Right renal cortex interstitium (tissue), 3 donors: ENCODE measurements at regions not wholly inside any gene's neighbourhood (a gene's known extent, or its start where the extent isn't known, plus 50 kb on each side); places are given as distances from the start of the nearest gene placed in this dataset.

Experiments used
- DNase-seq, 3 donors: peaks; one replicate each; pipeline ENCODE4 v3.0.0-alpha.2; 2013; ENCODE audit warnings: low read depth in 3 of 3, low spot score in 2 of 3

DNA sequence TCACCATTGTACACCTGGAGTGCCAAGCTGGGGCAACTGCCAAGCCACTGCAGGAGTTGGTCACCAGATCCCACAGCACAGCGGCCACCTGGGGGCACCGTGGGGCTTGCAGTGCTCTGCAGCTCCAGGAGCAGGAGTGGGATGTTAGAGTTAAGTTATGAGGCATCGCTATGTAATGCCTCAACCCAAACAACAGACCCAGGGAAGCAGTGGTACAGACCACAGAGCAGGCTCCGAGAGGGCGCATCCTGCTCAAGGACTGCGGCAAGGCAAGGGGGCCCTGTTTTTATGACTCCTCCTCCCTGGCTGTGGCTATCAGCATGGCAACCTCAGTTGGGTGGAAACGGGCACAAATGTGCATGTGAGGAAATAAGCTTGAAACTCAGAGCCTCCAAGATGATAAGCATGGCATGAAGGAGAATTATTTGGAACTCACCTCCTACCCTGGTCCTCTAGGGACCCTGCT is 63.1 kb downstream of the ARL6IP4 start:
- peak in 1 of 3 donors; percentile 33 for DNase-seq

DNA sequence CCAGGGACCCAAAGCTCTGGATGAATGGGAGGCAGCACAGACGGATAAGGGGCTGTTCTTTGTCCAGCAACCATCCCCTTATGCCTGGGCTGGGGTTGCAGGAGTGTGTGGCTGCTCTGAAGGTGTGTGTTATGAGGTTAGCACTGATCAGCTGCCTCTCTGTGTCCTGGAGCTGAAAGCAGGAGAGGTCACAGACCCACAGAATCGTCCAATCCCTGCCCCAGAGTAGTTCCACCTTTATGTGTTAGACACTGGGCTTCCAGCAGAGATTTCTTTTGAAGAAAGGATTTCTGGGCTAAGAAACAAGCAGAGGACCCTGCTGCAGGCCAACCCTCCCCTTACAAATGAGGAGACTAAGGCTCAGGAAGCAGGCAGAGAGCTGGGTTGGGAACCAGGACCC is 62.4 kb downstream of the ARL6IP4 start:
- DNase-seq: no peak

DNA sequence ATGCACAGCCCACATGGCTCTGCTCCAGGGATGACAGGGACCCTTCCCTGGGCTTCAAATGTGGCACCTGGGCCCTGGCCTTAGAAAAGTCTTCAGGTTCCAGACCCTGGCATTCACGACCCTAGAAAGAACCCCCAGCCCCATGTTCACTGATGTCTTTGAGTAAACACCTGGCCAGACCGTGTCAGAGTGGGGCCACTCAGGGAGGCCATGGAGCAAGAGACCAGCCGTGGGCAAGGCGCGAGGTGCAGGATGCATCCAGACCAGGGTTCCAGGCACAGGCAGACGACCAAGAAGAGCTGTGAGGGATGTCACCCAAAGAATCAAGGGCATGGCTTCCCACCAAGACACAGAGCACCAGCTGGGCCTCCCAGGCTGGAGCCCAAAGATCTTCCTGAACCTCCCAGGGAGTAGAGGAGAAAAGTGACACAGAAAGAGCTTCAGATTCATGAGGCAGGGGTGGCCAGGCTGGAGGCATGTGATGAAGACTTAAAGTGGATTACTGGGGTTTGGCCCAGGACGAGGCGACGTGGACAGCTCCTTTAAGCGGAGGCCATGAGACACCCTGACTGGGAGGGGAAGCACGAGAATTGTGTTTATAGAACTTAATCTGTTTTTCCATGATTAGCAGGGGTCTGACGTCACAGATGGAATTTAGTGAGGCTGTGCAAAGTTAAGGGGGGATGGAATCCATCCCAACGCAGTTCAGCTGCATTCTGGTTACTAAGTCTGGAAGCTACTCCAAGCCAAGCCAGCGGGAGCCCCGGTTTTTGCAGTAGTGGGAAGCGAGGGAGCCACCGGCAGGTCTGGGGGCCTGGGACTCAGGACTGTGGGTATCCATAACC is 61.6 kb downstream of the ARL6IP4 start:
- no peak for DNase-seq

DNA sequence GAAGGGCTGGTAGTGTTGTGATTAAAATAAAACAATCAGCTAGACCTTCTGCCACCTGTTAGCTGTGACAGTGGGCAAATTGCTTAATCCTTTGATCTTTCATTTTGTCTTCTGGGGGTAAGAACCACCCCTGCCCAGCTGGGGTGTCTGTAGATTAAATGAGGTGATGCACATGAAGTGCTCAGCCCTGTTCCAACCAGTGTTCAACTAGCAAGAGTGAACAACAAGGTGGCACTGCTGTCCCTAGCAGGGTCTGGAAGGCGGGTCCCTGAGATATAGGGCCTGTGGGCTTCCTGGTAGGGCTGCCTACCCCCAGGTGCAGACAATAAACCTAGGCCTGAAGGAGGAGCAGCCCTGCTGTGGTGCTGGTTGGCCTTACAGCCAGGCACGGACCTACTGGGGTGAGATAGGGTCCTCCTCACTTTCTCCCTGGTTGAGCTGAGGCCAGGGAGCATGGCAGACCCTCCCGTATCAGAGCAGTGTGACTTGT is 60.6 kb downstream of the ARL6IP4 start:
- no peak for DNase-seq

DNA sequence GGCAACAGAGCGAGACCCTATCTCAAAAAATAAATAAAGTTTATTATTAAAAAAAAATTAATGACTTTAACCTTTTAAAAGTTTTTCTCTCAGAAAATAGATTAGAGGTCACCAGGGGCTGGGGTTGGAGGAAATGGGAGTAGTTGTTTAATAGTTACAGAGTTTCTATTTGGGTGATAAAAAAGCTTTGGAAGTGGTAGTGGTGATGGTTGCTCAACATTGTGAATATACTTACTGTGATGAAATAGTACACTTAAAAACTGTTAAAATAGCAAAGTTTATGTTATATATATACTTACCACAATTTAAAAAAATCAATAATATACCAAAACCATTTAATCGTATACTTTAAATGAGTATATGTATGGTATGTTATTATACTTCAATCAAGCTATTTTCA is 59.6 kb downstream of the ARL6IP4 start:
- no peak for DNase-seq

DNA sequence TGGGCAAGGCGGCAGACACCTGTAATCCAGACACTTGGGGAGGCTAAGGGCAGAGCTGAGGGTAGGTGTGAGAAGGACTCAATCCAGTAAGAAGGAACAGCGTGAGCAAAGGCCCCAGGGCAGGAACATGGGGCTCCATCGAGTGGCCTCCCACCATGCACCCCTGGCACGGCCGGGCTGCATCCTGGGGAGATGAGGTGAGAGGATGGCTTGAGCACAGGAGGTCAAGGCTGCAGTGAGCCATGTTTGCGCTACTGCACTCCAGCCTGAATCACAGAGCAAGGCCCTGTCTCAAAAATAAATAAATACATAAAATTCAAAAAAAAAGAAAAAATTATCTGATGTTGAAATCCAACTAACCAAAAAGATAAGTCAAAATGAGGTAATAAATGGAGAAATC is 58.5 kb downstream of the ARL6IP4 start:
- no peak for DNase-seq

DNA sequence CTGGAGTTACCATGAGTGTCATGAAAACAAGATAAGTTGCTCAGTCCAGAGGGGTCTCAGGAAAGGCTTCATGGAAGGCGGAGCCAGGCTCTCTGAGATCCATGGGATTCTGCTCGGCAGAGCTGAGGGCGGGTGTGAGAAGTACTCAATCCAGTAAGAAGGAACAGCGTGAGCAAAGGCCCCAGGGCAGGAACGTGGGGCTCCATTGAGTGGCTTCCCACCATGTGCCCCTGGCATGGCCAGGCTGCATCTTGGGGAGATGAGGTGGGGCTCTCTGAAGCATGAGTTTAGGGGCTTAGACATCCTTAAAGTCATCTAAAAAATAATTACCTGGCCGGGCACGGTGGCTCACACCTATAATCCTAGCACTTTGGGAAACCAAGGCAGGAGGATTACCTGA is 58.0 kb downstream of the ARL6IP4 start:
- DNase-seq: no peak

DNA sequence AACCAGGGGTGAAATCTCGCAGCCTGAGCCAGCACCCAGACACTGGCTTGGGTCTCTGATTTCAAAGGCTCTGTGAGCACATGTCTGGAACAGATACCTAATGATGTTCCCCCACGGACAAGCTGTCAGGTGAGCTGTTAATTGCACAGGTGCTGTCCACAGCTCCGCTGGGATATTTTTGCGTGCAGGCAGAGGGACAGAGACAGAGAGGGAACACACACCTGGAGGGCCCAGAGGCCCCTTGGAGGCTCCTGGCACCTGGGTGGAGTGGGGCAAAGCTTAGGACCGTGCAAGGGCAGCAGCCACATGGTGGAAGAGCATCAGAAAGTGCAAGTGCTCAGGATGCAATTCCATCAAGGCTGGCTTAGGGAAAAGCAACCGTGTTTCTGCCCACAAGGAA is 57.3 kb downstream of the ARL6IP4 start:
- no peak for DNase-seq

DNA sequence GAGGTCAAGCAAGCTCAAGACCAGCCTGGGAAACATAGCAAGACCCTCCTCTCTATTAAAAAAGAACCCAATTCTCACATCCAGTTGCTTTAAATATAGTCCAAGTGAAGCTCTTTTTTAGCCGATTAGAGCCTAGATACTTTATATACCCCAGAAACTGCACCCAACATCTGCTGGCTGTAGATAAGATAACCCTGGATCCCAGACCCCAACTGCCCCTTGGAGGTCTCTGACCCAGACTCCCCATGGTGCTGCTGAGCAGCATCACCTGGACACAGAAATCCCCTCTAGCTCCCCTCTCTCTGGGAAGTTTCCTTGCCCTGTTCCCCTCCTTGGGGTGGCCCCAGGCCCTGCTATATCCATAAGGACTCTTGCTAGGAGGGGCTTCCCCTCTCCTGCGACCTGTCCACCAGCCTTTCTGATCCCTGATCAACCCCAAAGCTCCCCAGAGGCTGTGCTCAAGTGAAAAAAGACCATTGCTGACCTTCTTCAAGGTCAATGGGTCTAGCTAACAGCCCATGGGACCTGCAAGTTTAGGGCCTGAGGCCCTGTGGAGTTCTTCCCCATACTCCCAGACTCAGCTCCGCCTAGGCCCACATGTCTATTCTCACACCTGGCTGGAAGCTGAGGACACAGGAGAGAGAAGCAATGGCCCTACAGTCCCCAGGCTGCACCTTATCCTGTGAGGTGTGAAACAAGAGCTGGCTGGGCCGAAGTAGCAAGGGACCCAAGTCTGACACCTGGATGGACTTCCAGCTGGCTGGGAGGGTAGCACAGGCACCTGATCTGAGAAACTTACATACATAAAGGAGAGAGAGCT is 56.2 kb downstream of the ARL6IP4 start:
- no peak for DNase-seq

DNA sequence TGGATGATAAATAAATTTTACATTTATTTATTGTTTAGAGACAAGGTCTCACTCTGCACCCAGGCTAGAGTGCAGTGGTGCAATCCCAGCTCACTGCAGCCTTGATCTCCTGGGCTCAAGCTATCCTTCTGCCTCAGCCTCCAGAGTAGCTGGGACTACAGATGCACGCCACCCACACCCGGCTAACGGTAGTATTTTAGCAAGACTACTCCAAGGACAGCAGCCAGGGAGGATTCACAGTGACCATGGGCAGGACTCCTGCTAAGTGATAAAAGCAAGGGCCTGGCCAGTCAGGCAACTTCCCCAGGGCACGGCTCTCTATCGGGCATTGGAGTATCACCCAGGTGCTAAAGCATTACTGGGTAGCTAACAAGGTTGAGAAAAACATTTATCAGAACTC is 55.4 kb downstream of the ARL6IP4 start:
- no peak for DNase-seq

DNA sequence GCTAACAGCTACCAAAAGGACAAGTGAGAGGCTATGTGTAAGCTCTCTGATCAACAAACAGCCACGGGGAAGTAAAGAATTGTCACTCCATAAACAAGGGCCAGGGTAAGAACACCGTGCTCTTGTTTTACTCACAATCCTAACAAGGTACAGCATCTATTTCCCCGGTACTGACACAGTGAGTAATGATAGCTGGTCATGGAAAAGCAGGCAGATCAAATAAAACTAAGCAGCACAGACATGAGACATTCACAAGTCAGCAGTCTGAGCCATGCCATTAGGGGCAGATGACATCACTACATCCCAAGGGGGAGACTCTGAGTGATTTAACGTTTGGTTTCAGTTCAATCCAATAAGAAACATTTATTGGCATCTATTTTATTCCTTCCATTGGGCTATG is 54.4 kb downstream of the ARL6IP4 start:
- DNase-seq: no peak

DNA sequence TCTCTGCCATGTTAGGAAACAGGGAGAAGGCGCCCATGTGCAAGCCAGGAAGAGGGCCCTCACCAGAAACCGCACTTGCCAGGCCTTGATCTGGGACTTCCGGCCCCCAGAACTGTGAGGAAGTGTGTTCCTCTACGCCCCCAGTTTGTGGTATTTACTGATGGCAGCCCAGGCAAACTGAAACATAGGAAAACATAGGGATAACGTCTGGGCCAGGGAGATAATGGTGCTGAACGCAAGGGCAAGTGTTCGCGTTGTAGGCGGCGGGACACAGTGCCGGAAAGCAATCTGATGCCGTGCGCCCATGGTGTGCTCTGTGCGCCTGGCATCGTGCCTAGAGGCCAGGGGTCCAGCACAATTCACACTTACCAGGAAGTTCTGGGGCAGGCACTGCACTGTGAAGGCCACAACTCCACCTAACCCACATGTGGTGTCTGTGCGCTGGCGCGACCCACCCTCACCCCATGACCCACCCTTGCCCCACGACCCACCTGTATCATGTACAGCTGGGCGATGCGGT is 53.6 kb downstream of the ARL6IP4 start:
- DNase-seq: no peak

DNA sequence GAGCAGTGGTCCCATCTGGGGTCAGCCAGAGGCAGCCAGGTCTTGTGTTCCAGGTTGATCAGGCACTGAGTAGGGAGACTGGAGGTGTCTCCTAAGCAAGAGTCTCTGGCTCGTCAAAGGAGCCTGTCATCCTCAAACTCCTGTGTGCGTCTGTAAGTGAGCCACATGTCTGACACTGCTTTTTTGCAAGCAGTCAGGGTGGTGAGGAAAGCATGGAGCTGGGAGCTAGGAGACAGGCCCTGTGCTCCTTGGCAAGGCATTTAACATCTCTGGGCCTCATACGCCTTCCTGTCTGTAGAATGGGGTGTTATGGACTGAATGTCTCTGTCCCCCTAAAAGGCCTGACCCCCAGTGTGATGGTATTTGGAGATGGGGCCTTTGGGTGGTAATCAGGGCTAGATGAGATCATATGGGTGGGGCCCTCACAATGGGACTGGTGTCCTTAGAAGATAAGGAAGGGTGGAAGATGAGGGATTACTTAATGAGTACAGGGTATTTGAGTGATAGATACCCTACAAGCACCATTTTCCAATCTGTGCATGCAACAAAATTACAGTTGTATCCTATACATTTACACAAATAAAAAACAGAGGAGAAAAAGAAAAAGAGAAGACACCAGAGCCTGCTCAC is 53.0 kb downstream of the ARL6IP4 start:
- no peak for DNase-seq

DNA sequence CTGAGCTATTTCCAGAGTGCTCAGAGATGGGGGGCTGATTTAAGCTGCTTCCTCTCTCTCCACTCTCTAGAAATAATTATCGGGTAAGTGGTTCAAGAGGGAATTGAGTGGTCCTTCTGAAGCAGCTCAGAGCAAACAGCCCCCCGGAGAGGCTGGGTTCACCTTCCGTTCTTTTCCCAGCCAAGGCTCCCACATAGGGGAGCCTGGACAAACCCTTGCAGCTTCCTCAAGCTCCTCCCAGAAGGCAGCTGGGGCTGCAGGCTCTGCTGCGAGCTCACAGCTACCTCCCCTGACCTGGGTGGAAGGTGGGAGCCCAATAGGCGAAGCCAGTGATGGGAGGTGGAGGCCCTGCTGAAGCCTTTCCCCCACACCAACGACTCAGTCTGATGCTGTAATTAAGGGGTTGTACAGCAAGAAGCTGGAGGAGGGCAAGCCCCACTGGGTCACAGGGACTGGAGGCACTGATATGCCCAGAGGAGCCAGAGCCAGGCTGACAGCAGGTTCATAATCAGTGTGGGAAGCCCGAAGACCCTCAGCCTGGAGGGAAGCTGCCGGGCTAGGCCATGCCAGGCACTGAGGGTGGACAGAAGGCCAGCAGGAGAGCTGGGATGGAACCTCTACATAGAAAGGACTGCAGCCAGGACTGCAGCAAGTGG is 52.4 kb downstream of the ARL6IP4 start:
- no peak for DNase-seq
